Esophagus squamous epithelium (tissue), 5 donors: ENCODE measurements at regions not wholly inside any gene's neighbourhood (a gene's known extent, or its start where the extent isn't known, plus 50 kb on each side); places are given as distances from the start of the nearest gene placed in this dataset.

Source experiments
- DNase-seq: peaks from one replicate; lab custom pipeline; 2025; lab: John Stamatoyannopoulos, UW
- H3K27ac ChIP-seq, 4 donors: fragments of 200-600 bp; sonication (generic); one replicate each; pipeline ENCODE4 v1.5.1; 2016 to 2019; ENCODE audit warnings: mild to moderate bottlenecking in 1 of 4
- H3K27me3 ChIP-seq, 4 donors: fragments of 200-600 bp; sonication (generic); 1 replicate in 3 of 4; 2 replicates in 1 of 4; pipeline versions ENCODE4 v1.5.1 to v1.6.0; 2017 to 2021; ENCODE audit warnings: antibody characterized with exemption in 1 of 4
- H3K36me3 ChIP-seq, 3 donors: fragments of 200-600 bp; sonication (generic); one replicate each; pipeline ENCODE4 v1.5.1; 2016 to 2019
- H3K4me1 ChIP-seq, 3 donors: fragments of 200-600 bp; sonication (generic); one replicate each; pipeline ENCODE4 v1.5.1; 2017 to 2019
- H3K4me3 ChIP-seq, 4 donors: fragments of 200-600 bp; sonication (generic); 1 replicate in 3 of 4; 2 replicates in 1 of 4; pipeline ENCODE4 v1.5.1; 2016 to 2019; ENCODE audit warnings: mild to moderate bottlenecking in 2 of 4, moderate library complexity in 1 of 4
- H3K9me3 ChIP-seq, 3 donors: fragments of 200-600 bp; sonication (generic); one replicate each; pipeline ENCODE4 v1.5.1; 2016 to 2019
- CTCF ChIP-seq, 6 experiments: fragments of 450-650 bp in 4 of 6; fragments of 200-600 bp in 2 of 6; sonication (generic) in 2 of 6; IDR thresholded peaks; one replicate each; pipeline ENCODE4 v1.5.1; 2016 to 2019; ENCODE audit warnings: antibody characterized with exemption in 6 of 6, mild to moderate bottlenecking in 4 of 6, moderate library complexity in 4 of 6
- POLR2A ChIP-seq, 4 donors: fragments of 450-650 bp; IDR thresholded peaks; one replicate each; pipeline ENCODE4 v1.6.1; 2017; ENCODE audit warnings: antibody characterized with exemption in 4 of 4, mild to moderate bottlenecking in 4 of 4, moderate library complexity in 3 of 4
- WGBS, 2 donors: methylation state at CpG; one replicate each; pipeline ENCODE4 v1.1.5; 2018; 5-methylcytosine and 5-hydroxymethylcytosine counted together
- intact Hi-C: fragments of 100-400 bp; cut with DNase I; formaldehyde crosslinking; loops from one replicate; pipeline ENCODE4 v1.15.0; 2022
- donor health status: DM: yes; HTN: yes; CAD: no.

- 13 to 30% methylated on average over 1 of the region's 1 CpG for WGBS, 2 donors
Measured at GRCh38 chr21:18608226-18608625, 204.6 kb upstream of the TMPRSS15 start.

GRCh38 chr21:18614303-18614702 is 210.7 kb upstream of the TMPRSS15 start:
- no peaks in the 10 kb centered on the region for H3K9me3 ChIP-seq
- H3K27me3 ChIP-seq = no peaks in the 10 kb centered on the region
- no peak for TF ChIP-seq POLR2A (IDR thresholded peaks at IDR 0.05)
- no peak for TF ChIP-seq CTCF (IDR thresholded peaks at IDR 0.05)
- DNase-seq = no peak
- intact Hi-C loops = no loop called here
- H3K4me1 ChIP-seq = no peaks in the 10 kb centered on the region
- 59 to 65% methylated on average over 3 of the region's 3 CpGs for WGBS, 2 donors
- H3K4me3 ChIP-seq = no peak overlapping the region
- H3K36me3 ChIP-seq = no peaks in the 10 kb centered on the region
- H3K27ac ChIP-seq = no peak overlapping the region

More at GRCh38 chr21:18608226-18608625, 204.6 kb upstream of the TMPRSS15 start:
- no peak for DNase-seq
- Histone ChIP-seq H3K27ac (no peak overlapping the region), H3K4me1 (no peaks in the 10 kb centered on the region), H3K36me3 (no peaks in the 10 kb centered on the region), H3K4me3 (no peak overlapping the region), H3K27me3 (no peaks in the 10 kb centered on the region), H3K9me3 (no peaks in the 10 kb centered on the region)
- no peak for TF ChIP-seq POLR2A (IDR thresholded peaks at IDR 0.05)
- TF ChIP-seq CTCF (IDR thresholded peaks at IDR 0.05) = no peak
- intact Hi-C loops = no loop called here

GRCh38 chr21:18617291-18617690 is 213.7 kb upstream of the TMPRSS15 start:
- H3K36me3 ChIP-seq = no peaks in the 10 kb centered on the region
- H3K27ac ChIP-seq = no peak overlapping the region
- H3K4me1 ChIP-seq = no peaks in the 10 kb centered on the region
- DNase-seq = no peak
- no peaks in the 10 kb centered on the region for H3K9me3 ChIP-seq
- H3K27me3 ChIP-seq = no peaks in the 10 kb centered on the region
- TF ChIP-seq POLR2A (IDR thresholded peaks at IDR 0.05) (no peak), CTCF (IDR thresholded peaks at IDR 0.05) (no peak)
- WGBS, 2 donors = 51 to 61% methylated on average over 3 of the region's 3 CpGs
- H3K4me3 ChIP-seq = no peak overlapping the region
- intact Hi-C loops = no loop called here

GRCh38 chr21:18620436-18620835 is 216.9 kb upstream of the TMPRSS15 start:
- Histone ChIP-seq H3K4me1 (no peaks in the 10 kb centered on the region), H3K36me3 (no peaks in the 10 kb centered on the region), H3K27me3 (no peaks in the 10 kb centered on the region), H3K27ac (no peak overlapping the region), H3K4me3 (no peak overlapping the region), H3K9me3 (no peaks in the 10 kb centered on the region)
- WGBS, 2 donors = 50% methylated on average over 4 of the region's 4 CpGs
- TF ChIP-seq POLR2A (IDR thresholded peaks at IDR 0.05) (no peak), CTCF (IDR thresholded peaks at IDR 0.05) (no peak)
- intact Hi-C loops = no loop called here
- no peak for DNase-seq

GRCh38 chr21:18622383-18622782 is 218.8 kb upstream of the TMPRSS15 start:
- intact Hi-C loops = no loop called here

More at GRCh38 chr21:18622383-18622782, 218.8 kb upstream of the TMPRSS15 start:
- H3K27me3 ChIP-seq = no peaks in the 10 kb centered on the region
- no peaks in the 10 kb centered on the region for H3K4me1 ChIP-seq
- H3K36me3 ChIP-seq = no peaks in the 10 kb centered on the region
- H3K4me3 ChIP-seq = no peak overlapping the region
- H3K27ac ChIP-seq = no peak overlapping the region
- no peak for DNase-seq
- no peaks in the 10 kb centered on the region for H3K9me3 ChIP-seq
- no peak for TF ChIP-seq CTCF (IDR thresholded peaks at IDR 0.05)
- TF ChIP-seq POLR2A (IDR thresholded peaks at IDR 0.05) = no peak
